Fibroblast of skin of left quadriceps (primary cell): ENCODE measurements at regions not wholly inside any gene's neighbourhood (a gene's known extent, or its start where the extent isn't known, plus 50 kb on each side); places are given as distances from the start of the nearest gene placed in this dataset.
"Not testable (repeated sequence)": the region's sequence is repeated elsewhere in the genome, so short reads cannot be mapped to it uniquely, and the experiment has no call there.

ENCODE experiments used
- DNase-seq, 2 experiments: peaks; one replicate each; pipeline ENCODE4 v3.0.0-alpha.2; 2013; ENCODE audit warnings: low read depth in 2 of 2

DNA sequence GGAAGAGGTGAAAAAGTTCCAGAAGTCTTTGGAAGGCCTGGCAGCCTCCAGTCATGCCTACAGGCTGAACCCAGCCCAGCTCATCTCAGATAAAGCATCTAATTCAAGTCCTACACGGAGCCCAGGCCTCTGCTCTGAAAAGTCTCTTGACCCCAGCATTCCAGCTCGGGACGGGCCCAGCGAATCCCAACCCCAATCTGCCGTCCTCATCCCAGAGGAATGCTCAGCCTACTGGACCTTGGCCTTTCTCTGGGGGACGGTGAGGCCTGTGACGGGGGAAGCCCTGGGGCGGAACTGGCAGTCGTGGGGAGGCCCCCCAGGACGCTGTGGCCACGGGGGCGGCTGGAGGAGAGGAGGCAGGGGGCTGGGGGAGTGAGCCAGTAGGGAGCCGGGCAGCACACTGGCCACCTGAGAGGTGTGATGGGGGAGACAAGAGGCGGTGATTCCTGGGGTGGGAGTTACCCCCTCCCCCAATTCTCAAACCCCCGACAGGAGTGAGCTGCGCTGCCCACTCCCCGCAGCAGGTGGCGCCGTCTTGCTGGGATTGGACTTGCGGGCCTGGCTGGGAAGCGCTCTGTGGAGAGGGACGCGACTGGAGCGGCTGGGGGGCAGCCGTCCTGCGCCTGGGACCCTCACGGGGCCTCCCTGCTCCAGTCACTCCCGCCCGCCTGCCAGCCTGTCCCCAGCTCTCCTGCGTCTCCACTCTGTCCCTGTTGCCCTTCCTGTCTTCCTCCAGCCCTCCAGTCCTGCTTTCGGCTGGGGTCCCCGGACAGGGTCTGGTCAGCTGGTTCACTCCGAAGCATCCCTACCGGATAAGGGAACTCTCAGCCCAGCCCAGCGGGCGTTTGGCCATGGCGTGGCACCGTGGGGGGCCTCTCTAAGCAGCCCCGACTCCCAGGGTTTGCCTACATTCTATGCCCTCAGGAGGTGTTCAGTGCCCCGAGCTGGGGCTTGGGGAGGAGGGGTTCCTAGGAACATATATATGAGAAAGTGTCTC lies 182.6 kb upstream of the HAAO start:
- peak; percentile 43 to 45 for DNase-seq

DNA sequence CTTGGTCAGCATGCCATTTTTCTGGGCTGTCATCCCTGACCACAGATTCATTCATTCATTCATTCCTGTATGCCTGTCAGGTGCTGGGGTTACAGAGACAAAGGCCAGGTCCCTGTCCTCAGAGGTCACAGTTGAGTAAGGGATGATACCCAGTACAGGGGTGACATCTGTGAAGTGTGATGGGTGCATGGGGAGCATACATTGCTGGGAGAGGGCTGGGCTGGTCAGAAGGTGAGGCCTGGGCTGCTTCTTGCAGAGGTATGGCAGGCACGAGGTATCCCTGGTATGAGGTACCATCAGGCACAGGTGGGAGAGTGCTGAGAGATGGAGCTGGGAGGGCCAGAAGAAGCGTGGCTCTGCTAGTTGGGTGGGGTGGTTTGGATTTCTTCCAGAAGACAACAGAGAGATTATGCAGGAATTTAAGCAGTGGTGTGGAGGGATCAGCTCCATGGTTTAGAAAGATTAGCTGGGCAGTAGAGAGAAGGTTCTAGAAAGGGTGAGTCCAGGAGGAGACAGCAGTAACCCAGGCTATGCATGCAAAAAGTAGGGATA lies 181.9 kb upstream of the HAAO start:
- DNase-seq: no peak

DNA sequence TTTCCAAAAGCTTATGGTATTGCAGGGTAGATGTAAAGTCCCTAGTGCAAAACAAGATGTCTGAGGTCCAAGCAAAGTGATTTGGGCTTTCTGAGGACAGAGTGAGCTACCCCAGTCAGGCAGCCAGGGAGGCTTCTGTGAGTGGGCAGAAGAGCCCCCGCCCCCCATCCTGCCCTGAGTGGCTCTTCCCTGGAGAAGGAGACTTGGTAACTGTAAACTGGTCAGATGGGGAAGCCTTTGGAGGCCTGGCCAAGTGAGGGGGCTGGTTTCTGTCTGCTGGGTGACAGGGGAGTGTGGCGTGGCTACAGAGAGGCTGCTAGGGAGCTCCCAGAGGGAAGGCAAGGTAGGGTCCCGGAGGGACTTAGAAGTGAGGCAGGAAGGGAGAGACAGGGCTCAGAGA lies 181.3 kb upstream of the HAAO start:
- DNase-seq: no peak

DNA sequence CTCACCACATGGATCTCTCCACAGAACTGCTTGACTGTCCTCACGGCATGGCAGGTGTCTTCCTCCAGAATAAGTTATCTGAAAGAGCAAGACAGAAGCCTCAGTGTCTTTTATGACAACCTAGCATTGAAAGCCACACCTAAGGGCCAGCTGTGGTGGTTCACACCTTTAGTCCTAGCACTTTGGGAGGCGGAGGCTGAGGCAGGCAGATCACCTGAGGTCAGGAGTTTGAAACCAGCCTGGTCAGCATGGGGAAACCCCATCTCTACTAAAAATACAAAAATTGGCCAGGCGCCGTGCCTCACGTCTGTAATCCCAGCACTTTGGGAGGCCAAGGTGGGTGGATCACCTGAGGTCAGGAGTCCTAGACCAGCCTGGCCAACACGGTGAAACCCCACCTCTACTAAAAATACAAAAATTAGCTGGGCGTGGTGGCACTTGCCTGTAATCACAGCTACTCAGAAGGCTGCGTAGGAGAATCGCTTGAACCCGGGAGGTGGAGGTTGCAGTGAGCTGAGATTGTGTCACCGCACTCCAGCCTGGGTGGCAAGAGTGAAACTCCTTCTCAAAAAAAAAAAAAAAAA lies 180.6 kb upstream of the HAAO start:
- DNase-seq: not testable (repeated sequence)

DNA sequence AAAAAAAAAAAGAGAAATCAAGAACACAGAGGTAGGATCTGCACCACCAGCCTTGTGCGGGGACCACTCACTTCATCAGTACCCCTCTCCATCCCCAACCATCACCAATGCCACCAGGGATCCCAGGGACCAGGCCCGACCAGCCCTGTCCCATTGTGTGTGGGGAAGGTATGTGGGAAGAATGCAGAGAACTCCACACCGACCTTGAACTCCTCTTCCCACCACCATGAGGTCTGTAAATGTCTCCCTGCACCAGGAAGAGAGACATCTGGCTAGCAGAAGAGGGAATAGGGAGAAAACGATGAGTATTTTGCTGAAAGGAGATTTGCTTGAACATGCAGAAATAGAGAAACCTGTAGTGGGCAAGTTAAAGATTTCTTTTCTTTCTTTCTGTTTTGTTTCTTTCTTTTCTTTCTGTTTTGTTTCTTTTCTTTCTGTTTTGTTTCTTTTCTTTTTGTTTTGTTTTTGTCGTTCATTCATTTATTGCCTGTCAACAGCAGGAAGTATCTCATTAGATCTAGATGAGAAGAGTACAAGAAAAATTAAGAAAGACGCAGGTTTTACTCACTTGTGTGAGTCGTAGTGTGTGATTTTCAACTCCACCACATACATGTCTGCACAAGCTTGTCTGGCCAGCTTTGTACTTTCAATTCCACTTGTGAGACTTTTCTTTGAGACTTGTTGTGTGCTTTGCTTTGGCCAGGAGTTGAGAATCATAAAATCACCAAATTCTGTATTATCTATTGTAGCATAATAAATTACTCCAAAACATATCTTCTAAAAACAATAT lies 179.8 kb upstream of the HAAO start:
- DNase-seq: no peak

DNA sequence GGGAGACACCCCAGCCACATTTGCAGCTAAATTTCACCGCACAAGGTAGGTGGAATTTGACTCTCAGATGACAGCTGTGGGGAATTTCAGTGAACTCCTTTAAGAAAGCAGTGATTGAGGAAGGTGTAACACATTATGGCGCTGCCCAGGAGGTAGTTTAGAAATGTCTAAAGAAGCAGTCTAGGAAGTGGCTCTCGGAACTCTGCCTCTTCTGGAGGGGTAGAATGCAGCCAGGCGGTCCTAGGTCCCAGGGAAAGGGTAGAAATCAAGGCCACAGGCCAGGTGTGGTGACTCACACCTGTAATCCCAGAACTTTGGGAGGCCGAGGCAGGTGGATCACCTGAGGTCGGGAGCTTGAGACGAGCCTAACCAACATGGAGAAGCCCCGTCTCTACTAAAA lies 179.0 kb upstream of the HAAO start:
- DNase-seq: no peak

DNA sequence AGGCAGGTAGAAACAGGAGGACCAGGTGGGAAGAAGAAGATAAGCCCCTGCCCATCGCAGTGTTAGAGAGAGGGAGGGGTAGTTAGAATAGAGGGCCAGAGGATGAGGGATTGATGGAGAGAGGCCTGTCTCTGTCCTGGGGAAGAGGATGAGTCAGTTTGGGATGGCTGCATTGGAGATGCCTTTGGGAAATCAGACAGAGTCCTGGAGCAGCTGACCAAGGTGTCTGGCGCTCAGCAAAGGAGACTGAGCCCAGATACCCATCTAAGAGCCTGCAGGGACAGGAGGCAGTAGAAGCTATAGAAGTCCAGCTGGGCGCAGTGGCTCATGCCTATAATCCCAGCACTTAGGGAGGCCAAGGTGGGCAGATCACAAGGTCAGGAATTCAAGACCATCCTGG lies 177.8 kb upstream of the HAAO start:
- no peak for DNase-seq

DNA sequence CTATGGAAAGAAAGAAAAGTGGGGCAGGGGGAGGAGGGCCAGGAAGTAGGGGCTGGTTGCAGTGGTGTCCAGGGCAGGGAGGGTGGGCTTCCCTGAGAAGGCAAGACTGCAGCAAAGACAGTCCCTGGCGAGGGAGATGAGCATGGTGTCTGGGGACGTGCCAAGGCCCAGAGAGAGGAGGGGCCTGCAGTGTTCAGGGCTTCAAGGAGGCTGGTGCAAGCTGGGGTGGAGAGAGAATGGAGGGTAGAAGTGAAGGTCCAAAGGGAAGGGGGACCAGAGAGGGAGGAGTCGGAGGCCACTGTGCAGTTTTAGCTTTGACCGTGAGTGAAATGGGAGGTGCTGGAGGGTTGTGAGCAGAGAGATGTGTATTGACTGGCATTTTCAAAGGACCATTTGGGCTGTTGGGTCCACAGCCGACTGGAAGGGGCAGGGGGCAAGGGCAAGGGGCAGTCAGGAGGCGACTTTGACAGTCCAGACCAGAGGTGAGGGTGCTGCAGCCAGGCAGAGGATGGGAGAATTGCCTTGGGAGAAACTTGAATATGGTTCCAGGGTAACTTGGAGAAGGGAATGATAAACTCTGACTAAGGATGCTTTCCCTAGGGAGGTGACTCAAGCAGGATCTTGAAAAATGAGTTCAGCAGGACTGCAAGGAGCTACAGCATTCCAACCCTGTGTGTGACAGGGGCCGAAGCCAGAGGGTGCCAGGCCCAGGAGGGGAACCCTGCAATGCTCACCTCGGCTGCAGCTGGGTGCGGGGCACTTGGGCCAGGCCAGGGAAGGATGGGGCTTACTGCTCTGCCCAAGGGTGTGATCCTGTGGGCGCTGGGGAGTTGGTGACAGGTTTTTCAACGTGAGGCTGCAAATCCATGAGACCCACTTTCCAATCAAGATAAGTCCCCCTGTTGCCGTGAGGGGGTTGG lies 177.1 kb upstream of the HAAO start:
- peak; percentile 82 for DNase-seq

DNA sequence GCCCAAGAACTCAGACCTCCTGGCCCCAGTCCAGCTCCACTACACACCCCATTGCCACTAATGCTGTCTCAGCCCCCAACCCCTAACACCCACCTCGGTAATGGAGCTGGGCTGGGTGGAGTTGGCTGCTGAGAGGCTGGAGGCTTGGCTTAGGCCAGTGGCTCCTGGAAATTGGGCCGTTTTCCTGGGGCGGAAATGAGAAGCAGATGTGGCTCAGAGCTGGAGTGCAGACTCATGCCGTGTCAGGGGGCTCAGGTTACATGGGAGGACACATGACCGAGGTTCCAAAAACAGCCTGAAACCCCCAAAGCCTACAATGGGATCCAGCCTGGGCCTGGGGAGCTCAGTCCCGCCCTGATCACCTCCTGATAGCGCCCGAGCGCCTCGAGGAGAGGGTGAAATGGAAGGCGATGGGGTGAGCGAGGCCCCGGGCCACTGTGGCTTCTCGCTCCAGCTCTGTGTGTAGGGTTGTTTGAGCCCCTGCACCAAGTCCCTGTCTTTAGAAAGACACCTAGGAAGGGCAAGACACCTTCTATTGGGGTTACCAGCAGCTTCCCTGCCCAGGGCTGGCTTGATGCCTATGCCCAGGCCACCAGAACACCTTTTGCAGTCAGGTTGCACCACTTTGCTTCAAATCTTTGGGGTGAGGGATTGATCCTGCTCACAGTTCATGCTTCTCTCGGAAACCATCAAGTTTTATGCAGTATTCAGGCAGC lies 175.7 kb upstream of the HAAO start:
- DNase-seq: peak; percentile 85 to 87

DNA sequence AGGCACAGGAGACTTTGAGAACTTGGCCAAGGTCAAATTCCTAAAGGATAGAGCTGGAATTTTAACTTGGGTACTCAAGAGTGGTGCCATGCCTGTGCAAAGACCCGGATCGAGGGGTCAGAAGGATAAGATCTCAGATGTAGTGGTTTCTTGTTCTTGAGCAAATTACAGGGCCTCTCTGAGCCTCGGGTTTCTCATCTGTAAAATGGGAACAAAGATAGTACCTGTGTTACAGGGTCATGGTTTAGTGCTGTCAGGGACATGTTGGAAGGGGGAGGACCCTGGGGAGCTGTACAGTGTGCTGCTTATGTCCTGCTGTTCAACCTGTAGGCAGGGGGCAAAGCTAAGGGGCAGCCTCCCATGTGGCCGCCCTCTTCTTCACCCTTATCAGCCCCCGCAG lies 173.5 kb upstream of the HAAO start:
- DNase-seq: no peak

DNA sequence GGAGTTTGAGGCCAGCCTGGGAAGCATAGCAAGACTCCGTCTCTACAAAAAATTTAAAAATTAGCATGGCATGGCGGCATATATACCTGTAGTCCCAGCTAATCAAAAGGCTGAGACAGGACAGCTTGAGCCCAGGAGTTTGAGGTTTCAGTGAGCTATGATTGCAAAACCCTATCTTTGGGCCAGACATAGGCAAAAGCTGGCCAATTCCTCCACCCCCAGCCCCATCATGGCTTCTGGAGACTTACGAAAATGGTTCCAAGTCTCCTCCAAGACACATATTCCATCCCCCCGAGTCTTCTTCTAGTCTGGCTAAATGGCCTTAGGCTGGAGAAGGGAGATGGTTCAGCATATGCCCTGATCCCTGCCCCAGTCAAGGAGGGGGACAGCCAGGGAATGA lies 172.8 kb upstream of the HAAO start:
- DNase-seq: no peak

DNA sequence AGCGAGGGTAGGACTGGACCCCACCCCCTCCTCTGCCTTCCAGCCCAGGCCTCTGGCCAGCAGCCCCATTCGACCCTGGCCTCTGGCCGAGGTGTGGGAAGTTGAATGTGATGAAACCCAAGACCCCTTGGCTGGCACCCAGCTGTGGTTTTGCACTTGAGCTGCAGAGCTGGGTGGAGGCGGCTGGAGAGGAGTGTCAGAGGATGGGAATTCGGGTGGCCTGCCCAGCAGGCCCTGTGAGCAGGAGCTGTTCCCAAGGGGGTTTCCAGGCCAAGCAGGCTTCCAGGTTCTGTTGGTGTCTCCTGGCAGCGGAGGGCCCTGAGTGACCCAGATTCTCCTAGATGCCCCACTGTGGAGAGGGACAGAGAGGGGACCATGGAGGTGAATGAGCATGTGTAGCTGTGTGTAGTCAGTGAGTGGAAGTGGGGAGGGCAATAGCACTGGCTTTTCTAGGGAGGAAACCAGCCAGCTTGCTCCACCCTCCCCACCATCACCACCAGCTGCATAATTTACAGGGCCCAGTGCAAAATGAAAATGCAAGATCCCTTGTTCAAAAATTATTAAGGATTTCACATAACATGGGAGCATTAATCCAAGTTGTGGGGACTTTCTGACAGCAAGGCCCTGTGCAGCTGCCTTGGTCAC lies 172.2 kb upstream of the HAAO start:
- DNase-seq: peak; percentile 75 to 77

DNA sequence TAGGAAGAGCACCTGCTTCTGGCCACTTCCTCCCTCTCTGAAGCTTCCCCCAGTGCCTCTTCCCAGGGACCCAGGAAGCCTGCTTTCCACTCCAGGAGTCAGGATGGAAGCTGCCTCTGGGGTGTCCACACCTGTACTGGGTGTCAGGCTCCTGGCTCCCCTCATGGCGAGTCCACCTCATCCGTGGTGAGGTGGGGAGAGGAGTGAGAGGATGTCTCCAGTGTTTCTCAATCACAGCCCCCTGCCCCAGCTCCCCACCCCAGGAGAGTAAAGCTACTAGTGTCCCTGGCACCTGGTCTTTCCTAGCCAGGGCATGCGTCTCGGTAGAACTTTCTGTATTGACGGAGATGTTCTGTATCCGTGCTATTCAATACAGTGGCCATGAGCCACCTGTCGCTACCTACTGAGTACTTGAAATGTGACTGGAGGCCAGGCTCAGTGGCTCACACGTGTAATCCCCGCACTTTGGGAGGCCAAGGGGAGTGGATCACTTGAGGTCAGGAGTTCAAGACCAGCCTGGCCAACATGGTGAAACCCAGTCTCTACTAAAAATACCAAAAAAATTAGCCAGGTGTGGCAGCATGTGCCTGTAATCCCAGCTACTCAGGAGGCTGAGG lies 171.2 kb upstream of the HAAO start:
- no peak for DNase-seq

DNA sequence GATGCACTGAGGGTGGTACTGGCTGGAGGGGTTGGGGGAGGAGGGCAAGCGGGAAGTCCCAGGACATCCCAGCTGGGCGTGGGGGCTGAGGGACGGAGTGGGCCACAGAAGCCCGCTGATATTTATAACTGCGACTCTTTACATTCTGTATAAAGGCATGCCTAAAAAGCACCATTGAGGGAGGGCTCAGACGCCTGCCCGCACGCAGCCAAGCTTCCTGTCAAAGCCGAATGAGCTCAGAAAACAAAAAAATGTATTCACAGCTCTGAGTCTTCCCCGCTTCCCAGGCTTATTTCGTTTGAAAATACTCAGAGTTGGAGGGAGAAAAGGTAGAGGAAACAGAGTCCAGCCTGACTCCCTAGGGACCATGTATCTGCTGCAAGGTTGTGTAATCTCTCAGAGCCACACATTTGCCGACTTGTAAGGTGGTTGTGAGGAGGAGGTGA lies 170.1 kb upstream of the HAAO start:
- DNase-seq: no peak

DNA sequence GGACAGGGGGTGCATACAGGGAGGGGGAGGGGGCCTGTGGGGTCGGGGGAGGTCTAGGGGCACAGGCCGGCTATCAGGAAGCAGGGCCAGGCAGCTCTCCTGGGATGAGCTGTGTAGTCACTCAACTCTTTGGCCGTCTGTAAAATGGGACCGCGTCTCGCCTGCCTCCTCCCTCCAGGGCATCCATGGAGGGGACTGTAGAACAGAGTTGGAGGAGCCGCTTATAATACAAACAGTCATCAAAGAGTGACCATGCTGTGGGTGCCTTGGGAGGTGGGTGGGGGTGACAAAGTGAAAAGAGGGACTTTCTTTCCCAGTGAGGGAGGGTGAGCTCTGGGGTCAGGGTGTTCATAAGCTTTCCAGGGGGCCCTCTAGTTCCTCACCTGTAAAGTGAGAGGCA lies 169.6 kb upstream of the HAAO start:
- no peak for DNase-seq

DNA sequence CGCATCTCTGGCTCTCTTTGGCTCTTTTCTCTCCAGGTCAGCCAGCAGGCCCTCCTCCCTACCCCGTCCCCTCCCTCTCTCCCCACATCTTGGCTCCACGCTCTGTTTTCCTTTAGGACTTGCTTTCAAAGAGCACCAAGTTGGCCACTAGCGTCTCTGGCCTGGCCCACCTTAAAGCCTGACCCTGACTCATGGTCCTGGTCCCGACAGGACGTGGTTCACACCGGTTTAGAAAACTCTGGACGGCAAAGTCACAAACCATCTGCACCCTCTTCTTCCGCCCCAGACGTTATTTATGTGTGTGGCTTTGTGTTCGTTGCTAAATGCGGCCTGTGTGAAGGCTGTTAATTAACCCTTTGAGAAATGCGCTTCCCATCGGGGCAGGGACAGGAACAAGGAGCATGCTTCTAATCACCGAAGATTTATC lies 169.0 kb upstream of the HAAO start:
- no peak for DNase-seq

DNA sequence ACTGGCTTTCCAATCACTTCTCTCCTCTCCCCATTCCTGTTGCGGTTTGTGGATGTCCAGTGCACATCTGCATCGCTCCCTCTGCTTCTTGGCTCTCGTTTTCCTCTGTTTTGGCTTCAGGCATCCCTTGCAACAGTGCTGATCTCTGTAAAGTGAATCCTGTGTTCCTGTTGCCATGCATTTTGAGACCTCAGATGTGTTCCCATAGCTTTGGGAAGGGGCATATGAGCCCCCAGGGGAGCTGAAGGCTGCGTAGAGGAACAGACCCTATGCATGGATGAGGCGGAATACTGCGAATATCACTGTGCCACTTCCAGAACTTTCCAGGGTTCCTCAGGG lies 168.4 kb upstream of the HAAO start:
- no peak for DNase-seq

DNA sequence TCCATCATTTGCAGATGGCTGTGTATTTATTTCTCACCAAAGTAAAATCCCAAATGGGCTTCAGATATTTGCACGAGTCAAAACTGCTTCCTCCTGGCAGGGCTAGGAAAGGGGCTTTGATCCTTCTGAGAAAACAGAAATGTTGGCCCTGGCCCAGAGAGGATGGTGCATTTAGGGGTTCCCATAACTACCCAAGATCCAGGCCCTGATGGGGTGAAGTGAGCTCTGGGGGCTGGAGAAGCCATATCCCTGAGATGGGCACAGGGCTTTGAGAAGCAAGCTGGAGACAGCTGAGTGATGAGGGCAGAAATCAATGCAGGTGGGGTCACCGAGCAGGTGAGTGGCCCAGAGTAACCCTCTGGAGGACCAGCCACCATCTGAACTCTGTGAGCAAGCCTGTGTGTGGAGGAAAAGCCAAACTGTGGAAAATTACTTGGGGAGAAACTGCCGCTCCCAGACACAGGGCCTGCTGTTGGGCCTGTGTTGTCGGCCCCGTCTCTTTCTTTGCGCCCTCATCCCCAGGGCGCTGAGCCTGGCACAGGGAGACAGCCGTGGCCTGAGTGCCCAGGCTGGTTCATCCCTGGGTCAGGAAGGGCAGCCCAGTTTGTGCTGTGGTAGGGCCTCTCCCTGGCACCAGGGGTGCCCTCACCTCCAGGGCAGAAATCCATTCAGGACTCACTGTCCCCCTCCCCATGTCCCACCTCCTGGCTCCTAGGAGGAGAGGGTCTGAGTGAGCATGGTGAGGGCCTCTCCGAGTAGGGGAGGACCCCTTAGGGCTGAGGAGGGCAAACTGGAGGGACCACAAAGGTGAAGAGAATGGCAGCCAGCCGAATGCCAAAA lies 167.8 kb upstream of the HAAO start:
- DNase-seq: no peak
